ENCODE measurements at regions not wholly inside any gene's neighbourhood (a gene's known extent, or its start where the extent isn't known, plus 50 kb on each side); places are given as distances from the start of the nearest gene placed in this dataset.
"Not testable (repeated sequence)": the region's sequence is repeated elsewhere in the genome, so short reads cannot be mapped to it uniquely, and the experiment has no call there.

DNA sequence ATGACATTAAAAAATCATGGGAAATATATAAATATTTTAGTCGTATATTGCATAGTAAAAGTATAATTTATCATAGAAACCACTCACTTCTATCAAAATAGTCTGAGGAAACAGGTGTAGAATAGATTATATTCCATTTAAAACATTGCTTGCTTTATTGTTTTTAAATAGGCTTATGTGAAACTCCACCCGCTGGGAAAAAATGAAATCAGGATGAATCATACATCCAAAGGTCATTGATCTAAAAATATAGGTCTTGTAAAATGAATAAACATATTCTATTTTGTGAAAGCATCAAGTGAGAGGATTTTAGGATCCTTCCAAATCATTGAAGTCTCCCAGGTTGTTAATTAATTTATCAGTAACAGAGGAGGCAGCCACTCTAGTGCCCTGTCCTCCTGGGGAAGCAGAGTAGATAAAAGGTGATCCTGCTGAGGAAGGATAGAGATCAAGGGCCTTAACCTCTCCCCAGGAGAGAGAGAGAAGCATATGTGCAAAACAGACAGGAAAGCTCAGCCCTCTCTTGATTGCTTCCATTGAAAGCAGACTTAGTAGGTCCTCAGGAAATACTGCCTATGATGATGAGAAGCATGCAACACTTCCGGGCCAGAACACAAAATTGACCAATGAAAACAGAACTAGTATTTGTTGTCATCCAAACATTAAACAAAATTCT is 96.8 kb upstream of the MAP9 start:
- Histone ChIP-seq H3K9me3 (no peaks in the 10 kb centered on the region), H3K27me3 (no peaks in the 10 kb centered on the region), H3K36me3 (no peaks in the 10 kb centered on the region), H3K4me3 (no peak overlapping the region)
- DNase-seq = no peak

- DNase-seq = no peak
- no peaks in the 10 kb centered on the region for H3K36me3 ChIP-seq
- H3K27me3 ChIP-seq = no peaks in the 10 kb centered on the region
- no peaks in the 10 kb centered on the region for H3K9me3 ChIP-seq
- no peak overlapping the region for H3K4me3 ChIP-seq
Measured at GRCh38 chr4:155468282-155468681, 91.5 kb upstream of the MAP9 start.

- Histone ChIP-seq H3K4me3 (no peak overlapping the region), H3K36me3 (no peaks in the 10 kb centered on the region)
Measured at GRCh38 chr4:155450676-155451075, 73.9 kb upstream of the MAP9 start.

GRCh38 chr4:155445306-155445705 is 68.5 kb upstream of the MAP9 start:
- no peak for DNase-seq
- H3K27me3 ChIP-seq = no peaks in the 10 kb centered on the region
- no peaks in the 10 kb centered on the region for H3K9me3 ChIP-seq
- H3K36me3 ChIP-seq = no peaks in the 10 kb centered on the region
- no peak overlapping the region for H3K4me3 ChIP-seq

More at GRCh38 chr4:155450676-155451075, 73.9 kb upstream of the MAP9 start:
- no peaks in the 10 kb centered on the region for H3K27me3 ChIP-seq
- no peaks in the 10 kb centered on the region for H3K9me3 ChIP-seq
- DNase-seq = no peak

- Histone ChIP-seq H3K27me3 (no peaks in the 10 kb centered on the region), H3K9me3 (no peaks in the 10 kb centered on the region), H3K4me3 (no peak overlapping the region), H3K36me3 (no peaks in the 10 kb centered on the region)
- no peak for DNase-seq
Measured at GRCh38 chr4:155444721-155445120, 68.0 kb upstream of the MAP9 start.

DNA sequence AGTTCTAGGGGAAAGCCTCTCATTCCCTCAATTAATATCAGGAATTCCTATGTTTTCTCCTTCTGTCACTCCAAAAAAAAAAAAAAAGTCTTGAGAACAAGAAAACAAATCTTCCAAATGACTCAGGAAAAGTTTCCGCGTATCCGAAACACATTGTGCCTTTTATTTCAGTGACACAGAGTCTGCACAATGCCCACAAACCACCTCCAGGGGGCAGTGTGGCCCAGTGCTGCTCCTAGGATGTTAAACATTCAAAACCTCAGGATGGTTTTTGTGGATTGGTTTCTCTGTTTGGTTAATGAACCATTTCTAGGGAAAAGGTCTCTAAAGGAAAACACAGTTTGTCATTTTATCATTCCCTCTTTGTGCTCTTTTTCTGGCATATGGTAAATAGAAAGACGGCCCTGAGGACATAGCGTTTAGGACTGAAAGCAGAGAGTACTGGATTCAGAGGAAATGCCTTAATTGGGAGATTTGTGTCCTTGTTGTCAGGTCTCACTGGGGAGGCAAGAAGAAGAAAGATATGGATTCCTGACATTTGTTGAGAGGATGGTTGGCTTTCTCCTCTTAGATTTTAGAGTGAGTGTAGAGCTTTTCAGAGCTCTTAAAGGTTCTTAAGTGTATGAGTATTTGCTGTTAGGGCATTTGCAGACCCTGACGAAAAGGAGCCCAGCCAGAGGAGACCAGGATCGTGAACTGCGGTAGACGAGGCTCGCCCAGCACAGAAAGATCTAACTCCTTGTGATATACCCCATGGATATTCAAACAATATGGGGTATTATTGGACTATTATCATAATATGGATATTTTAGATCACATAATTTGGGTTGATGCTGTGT is 65.7 kb upstream of the MAP9 start:
- H3K36me3 ChIP-seq = no peaks in the 10 kb centered on the region
- no peaks in the 10 kb centered on the region for H3K27me3 ChIP-seq
- peak; percentile 38 for DNase-seq
- H3K9me3 ChIP-seq = no peaks in the 10 kb centered on the region
- no peak overlapping the region for H3K4me3 ChIP-seq

GRCh38 chr4:155441475-155441874 is 64.7 kb upstream of the MAP9 start:
- H3K27me3 ChIP-seq = no peaks in the 10 kb centered on the region
- no peak for DNase-seq

GRCh38 chr4:155439760-155440159 is 63.0 kb upstream of the MAP9 start:
- not testable (repeated sequence) for H3K4me3 ChIP-seq, H3K27me3 ChIP-seq, H3K9me3 ChIP-seq, DNase-seq, H3K36me3 ChIP-seq

More at GRCh38 chr4:155441475-155441874, 64.7 kb upstream of the MAP9 start:
- Histone ChIP-seq H3K4me3 (no peak overlapping the region), H3K9me3 (no peaks in the 10 kb centered on the region), H3K36me3 (no peaks in the 10 kb centered on the region)

GRCh38 chr4:155434904-155435303 is 58.1 kb upstream of the MAP9 start:
- H3K36me3 ChIP-seq = no peaks in the 10 kb centered on the region
- no peaks in the 10 kb centered on the region for H3K27me3 ChIP-seq
- no peak overlapping the region for H3K4me3 ChIP-seq
- no peaks in the 10 kb centered on the region for H3K9me3 ChIP-seq
- no peak for DNase-seq

GRCh38 chr4:155434366-155434765 is 57.6 kb upstream of the MAP9 start:
- H3K27me3 ChIP-seq = no peaks in the 10 kb centered on the region
- DNase-seq = no peak
- no peak overlapping the region for H3K4me3 ChIP-seq
- no peaks in the 10 kb centered on the region for H3K36me3 ChIP-seq
- no peaks in the 10 kb centered on the region for H3K9me3 ChIP-seq

GRCh38 chr4:155433636-155434360 is 57.0 kb upstream of the MAP9 start:
- DNase-seq = no peak
- Histone ChIP-seq H3K36me3 (no peaks in the 10 kb centered on the region), H3K4me3 (no peak overlapping the region), H3K27me3 (no peaks in the 10 kb centered on the region), H3K9me3 (no peaks in the 10 kb centered on the region)

GRCh38 chr4:155430895-155431795 is 54.4 kb upstream of the MAP9 start:
- Histone ChIP-seq H3K27me3 (no peaks in the 10 kb centered on the region), H3K9me3 (no peaks in the 10 kb centered on the region), H3K36me3 (no peaks in the 10 kb centered on the region), H3K4me3 (no peak overlapping the region)
- no peak for DNase-seq

- no peaks in the 10 kb centered on the region for H3K27me3 ChIP-seq
Measured at GRCh38 chr4:155428128-155428527, 51.4 kb upstream of the MAP9 start.

GRCh38 chr4:155426953-155427352 is 50.2 kb upstream of the MAP9 start:
- H3K27me3 ChIP-seq = no peaks in the 10 kb centered on the region
- H3K36me3 ChIP-seq = no peaks in the 10 kb centered on the region
- no peak overlapping the region for H3K4me3 ChIP-seq
- DNase-seq = no peak
- no peaks in the 10 kb centered on the region for H3K9me3 ChIP-seq

More at GRCh38 chr4:155428128-155428527, 51.4 kb upstream of the MAP9 start:
- H3K9me3 ChIP-seq = no peaks in the 10 kb centered on the region
- DNase-seq = no peak
- H3K36me3 ChIP-seq = no peaks in the 10 kb centered on the region
- H3K4me3 ChIP-seq = no peak overlapping the region
